Activated CD4-positive, alpha-beta T cell treated with anti-CD3 and anti-CD28 coated beads, Interleukin-2, amount 50 U/mL, for 24 hours (primary cell): ENCODE measurements at regions not wholly inside any gene's neighbourhood (a gene's known extent, or its start where the extent isn't known, plus 50 kb on each side); places are given as distances from the start of the nearest gene placed in this dataset.

ENCODE experiments used
- DNase-seq, 2 donors: peaks; one replicate each; pipeline ENCODE4 v3.0.0-alpha.2; 2020; ENCODE audit warnings: low read depth in 1 of 2, low spot score in 1 of 2

DNA sequence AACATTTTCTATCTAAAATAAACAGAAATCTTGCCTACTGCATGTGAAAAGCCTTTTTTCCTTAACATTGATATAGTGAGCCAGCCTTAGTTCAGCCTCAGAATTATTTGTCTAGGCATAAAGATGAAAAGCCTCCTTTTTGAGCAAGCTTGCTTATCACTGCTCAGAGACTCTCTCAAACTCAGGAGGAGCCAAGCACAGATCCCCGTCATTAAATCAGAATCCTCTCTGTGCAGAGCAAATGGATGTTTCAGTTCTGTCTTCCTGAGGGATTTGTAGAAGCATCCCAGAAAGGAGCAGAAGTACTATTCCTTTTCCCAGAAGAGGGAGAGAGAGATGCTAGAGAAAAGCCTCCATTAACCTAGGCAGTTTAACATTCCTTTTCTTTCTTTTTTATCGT is 186.9 kb upstream of the LNX1 start:
- DNase-seq, result no peak

GRCh38 chr4:53777244-53777984 is 186.1 kb upstream of the LNX1 start:
- DNase-seq, result no peak

DNA sequence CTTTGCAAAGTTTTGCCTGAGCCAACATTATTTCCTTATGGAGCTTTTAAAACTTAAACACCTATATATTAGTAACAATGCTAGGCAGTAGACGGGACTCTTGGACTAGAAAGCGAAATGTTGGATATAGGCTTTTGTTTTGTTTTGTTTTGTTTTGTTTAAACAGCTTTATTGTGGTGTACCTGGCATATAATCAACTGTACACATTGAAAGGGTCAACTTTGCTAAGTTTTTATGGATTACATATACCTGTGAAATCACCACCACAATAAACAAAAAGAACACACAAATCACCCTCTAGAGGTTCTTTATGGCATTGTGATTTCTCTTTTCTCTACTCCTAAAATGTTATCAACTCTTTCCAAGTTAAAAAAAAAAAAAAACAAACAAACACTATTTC is 184.9 kb upstream of the LNX1 start:
- no peak for DNase-seq

DNA sequence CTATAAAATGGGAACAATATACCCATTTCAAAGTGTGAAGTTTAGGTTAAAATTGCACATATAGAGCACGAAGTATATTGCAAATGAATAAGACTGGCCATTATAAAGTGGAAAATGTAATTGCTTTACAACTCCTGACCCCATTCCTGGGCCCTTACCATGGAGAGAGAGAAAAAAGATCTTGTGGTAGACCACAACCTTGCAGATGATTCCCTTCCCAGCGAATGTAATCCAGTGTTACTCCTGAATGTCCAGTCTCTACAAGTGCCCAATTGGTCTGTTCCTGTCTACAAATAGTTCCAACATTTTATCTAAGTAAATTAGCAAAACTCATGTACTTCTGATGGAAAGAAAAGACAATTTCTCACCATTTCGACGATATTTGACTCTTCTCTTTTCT is 184.1 kb upstream of the LNX1 start:
- no peak for DNase-seq

GRCh38 chr4:53771326-53771725 is 180.0 kb upstream of the LNX1 start:
- no peak for DNase-seq

DNA sequence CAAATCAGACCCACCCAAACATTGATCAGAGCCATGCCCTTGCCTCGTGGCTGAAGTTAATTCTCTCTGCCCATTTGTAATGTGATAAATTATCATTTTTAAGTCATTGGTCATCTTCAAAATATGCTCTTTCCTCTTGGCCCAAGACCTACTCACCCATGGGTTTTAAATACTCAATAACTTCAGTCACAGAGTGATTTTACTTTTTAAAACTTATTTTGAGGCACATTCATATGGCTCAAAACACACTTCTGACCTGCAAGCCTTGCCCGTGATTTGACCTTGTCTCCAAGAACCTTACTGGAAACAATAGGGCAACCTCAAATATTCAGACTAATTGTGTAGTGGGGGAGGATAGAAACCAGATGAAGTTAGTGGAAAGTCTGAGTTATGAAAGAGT is 176.2 kb upstream of the LNX1 start:
- DNase-seq, result no peak

GRCh38 chr4:53764761-53765490 is 173.6 kb upstream of the LNX1 start:
- no peak for DNase-seq

DNA sequence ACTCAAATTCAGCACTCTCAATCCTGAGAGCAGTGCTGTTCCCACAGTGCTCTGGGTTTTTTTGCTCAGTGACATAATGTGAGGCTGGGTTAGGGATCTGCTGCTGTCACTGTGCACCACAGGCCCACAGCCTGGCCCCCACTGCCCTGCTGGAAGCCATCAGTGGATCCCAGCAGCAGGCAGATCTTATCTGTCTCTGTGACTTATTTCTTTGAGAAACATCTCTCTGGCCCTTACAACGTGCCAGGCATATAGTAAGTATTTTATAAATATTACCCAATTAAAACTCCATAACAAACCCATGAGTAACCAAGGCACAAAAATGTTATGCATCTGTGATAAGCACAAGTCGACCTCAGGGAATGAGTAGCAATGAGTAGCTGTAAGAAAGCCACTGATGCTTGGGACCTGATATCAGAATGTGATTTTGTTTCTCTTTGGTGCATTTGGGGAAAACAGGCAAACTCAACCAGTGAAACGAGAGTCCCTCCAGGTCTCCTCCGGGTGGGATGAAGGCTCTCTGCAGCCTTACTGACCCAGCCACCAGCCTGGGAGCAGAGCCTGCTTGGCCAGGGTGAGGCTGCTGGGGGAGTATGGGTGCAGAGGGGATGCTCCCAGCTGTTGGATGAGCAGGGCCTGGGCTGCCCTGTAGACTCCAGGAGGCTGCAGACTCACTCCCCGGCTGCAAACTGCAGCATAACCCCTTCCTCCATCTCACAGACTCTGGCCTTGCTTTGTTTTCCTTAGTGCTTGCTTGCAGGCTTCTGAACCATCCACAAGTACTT is 172.7 kb upstream of the LNX1 start:
- DNase-seq, result no peak

DNA sequence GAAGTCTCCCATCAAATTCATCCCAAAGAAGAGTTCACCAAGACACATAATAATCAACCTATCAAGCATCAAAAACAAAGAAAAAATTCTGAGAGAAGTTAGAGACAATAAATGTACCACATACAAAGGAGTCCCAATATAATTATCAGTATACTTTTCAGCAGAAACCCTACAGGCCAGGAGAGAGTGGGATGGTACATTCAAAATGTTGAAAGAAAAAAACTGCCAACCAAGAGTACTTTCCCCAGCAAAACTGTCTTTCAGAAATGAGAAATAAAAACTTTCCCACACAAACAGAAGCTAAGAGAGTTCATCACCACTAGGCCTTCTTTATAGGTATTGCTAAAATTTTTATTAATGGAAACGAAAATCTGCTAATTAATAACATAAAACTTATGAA is 164.4 kb upstream of the LNX1 start:
- DNase-seq, result no peak

- DNase-seq, result no peak
Measured at GRCh38 chr4:53752124-53752523, 160.8 kb upstream of the LNX1 start.

- DNase-seq, result no peak
Measured at GRCh38 chr4:53748328-53748772, 157.1 kb upstream of the LNX1 start.

GRCh38 chr4:53747401-53747800 is 156.1 kb upstream of the LNX1 start:
- DNase-seq, result no peak

DNA sequence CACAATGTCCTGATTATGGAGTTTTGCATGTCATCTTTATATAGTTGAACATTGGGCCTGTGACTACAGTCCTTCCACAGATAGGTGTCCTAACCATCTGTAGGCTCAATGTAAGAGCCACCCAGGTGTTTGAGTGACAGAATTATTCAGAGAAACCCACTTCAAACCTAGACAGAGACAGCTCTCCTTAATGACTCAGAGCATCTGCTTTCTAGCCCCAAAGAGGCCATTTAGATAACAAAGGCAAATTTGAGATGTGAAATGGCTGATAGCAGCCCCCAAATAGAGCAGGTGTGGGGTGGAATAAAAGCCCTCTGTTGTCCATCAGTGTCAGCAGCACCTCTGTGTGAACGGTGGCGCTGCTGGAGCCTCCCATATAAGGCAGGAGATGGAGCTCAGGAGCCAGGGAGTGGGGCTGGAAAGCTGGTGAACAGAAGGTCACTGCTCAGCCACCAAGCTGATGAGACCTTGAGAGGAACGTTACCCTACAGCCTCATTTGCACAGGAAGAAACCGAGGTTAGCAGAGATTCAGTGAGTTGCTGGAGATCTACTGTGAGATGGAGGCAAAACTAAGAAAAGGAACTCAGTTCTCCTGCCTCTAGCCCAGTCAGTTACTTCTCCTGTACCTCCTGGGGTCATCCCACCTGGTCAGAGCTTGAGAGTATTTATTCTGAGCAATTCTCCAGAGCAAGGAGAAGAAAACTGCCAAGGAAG is 153.3 kb upstream of the LNX1 start:
- DNase-seq, result no peak

- DNase-seq, result no peak
Measured at GRCh38 chr4:53734584-53735353, 143.5 kb upstream of the LNX1 start.

DNA sequence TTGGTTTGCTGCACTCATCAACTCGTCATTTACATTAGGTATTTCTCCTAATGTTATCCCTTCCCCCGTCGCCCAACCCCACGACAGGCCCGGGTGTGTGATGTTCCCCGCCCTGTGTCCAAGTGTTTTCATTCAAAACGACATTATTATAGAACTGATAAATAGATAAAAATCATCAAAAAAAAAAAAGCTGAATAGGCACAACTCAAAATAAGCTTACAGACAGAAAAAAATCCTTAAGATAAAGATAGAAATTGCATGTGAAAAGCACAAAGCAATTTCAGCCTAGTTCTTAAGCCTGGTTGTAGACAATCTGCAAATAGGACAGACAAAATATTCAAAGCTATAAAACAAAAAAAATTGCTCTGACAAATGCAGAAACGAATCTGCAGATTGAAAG is 142.9 kb upstream of the LNX1 start:
- DNase-seq, result no peak

- no peak for DNase-seq
Measured at GRCh38 chr4:53732661-53733060, 141.4 kb upstream of the LNX1 start.

- no peak for DNase-seq
Measured at GRCh38 chr4:53730031-53730805, 138.9 kb upstream of the LNX1 start.

DNA sequence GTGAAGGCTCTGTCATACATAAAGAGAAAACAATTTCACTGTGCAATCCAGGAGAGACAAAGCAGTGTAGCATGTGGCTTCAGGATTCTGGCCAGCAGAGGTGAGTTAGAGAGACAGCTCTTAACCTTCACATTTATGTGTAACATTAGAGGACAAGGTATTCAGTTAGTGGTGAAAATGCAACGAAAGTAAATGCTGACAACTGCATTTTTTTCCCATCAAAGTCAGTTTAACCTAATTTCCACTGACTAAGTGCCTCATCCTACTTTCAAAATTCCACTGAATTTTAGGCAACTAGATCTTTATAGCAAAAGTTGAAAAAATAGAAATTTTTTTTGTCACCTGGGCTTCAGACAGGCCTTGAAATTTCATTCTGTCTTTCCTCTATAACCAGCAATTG is 130.8 kb upstream of the LNX1 start:
- no peak for DNase-seq

DNA sequence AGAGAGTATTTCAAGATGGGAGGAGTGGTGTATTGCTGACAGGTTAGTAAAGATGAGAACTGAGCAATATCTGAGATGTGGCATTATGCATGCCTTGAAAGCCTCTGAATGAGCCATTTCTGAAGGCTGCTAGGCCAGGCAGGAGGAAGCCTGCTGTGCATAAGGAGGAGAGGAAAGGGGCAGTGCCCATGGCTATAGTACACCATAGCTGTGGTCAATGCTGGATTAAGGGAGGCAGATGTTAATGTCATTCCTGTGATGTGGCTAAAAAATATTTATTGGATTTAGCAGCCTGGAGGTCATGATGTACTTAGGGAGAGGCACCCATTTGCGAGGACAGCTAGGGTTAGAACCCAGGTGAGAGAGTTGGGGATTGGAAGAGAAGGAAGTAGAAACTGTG is 130.0 kb upstream of the LNX1 start:
- DNase-seq, result no peak

- no peak for DNase-seq
Measured at GRCh38 chr4:53720776-53721175, 129.5 kb upstream of the LNX1 start.
